ENCODE measurements at regions not wholly inside any gene's neighbourhood (a gene's known extent, or its start where the extent isn't known, plus 50 kb on each side); places are given as distances from the start of the nearest gene placed in this dataset.

DNA sequence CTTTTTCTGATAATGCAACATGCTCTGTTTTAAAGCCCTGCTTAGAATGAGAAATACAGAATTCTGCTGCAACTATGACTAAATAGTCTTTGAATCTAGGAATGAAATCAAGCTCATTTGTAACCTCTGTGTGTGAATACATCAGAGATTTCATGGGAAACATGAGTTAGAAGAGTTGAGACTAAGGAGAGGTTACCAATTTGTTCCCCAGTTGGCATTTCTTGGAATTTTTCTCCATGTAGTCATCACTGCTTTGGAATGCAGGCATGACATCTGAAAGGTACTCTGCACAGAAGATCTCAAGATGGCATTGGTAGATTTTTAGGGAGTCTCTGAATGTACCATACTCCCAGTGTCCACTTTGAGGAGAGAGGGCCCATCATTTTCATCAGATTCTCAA lies 237.2 kb downstream of the TFAP2A start:
- TF ChIP-seq CTCF (conservative IDR thresholded peaks at IDR 0.05; ENCODE audit: low read depth, low read length) (no peak), EZH2 (IDR thresholded peaks at IDR 0.05; ENCODE audit: low read length, unreplicated experiment) (no peak), EZH2phosphoT487 (IDR thresholded peaks at IDR 0.05; ENCODE audit: borderline replicate concordance, low read length) (no peak)

All from PC-3 (cell line).